CD4-positive, alpha-beta T cell (primary cell): ENCODE measurements at regions not wholly inside any gene's neighbourhood (a gene's known extent, or its start where the extent isn't known, plus 50 kb on each side); places are given as distances from the start of the nearest gene placed in this dataset.

Experiments used
- ATAC-seq: fragments of 200-7000 bp; cut with Tn5 transposase; one replicate; pipeline ENCODE4 v1.10.0; 2022; ENCODE audit warnings: mild to moderate bottlenecking; ENCODE audit not compliant: poor library complexity
- CTCF ChIA-PET: fragments of 350-600 bp; sonication (Branson Sonifier 250); formaldehyde crosslinking; loops from one replicate; lab custom pipeline; 2021; ENCODE audit warnings: antibody characterized with exemption, inconsistent platforms; lab: Charles Lee
- POLR2A ChIA-PET: fragments of 350-600 bp; sonication (Branson Sonifier 250); formaldehyde crosslinking; loops from one replicate; lab custom pipeline; 2021; ENCODE audit warnings: antibody characterized with exemption, inconsistent platforms; lab: Charles Lee
- DNase-seq, 14 experiments: peaks; one replicate each; pipeline ENCODE4 v3.0.0-alpha.2; 2013 to 2020; ENCODE audit warnings: mixed read lengths in 2 of 14
- H3K27ac ChIP-seq, 2 donors: one replicate each; pipeline versions ENCODE4 v1.5.1 to v1.7.0; 2013; ENCODE audit warnings: low read length in 2 of 2, low read depth in 1 of 2, mild to moderate bottlenecking in 1 of 2
- H3K27me3 ChIP-seq, 2 experiments: 1 replicate in 1 of 2; 2 replicates in 1 of 2; pipeline versions ENCODE4 v1.6.1 to v1.7.0; 2013; ENCODE audit warnings: low read length in 2 of 2, control low read depth in 1 of 2, mild to moderate bottlenecking in 1 of 2, moderate library complexity in 1 of 2; ENCODE audit not compliant: insufficient read depth in 2 of 2, control insufficient read depth in 1 of 2
- H3K36me3 ChIP-seq: one replicate; pipeline ENCODE4 v1.6.1; 2013; ENCODE audit warnings: low read length, control low read depth; ENCODE audit not compliant: insufficient read depth
- H3K4me1 ChIP-seq: one replicate; pipeline ENCODE4 v1.6.1; 2013; ENCODE audit warnings: low read length, control low read depth; ENCODE audit not compliant: insufficient read depth
- H3K4me3 ChIP-seq: one replicate; pipeline ENCODE4 v1.5.1; 2013; ENCODE audit warnings: mild to moderate bottlenecking, low read length, moderate library complexity
- H3K9me3 ChIP-seq, 2 experiments: 1 replicate in 1 of 2; 2 replicates in 1 of 2; pipeline versions ENCODE4 v1.6.1 to v1.7.0; 2013; ENCODE audit warnings: low read length in 2 of 2, mild to moderate bottlenecking in 2 of 2, control low read depth in 1 of 2, moderate library complexity in 1 of 2; ENCODE audit not compliant: control insufficient read depth in 1 of 2, insufficient read depth in 1 of 2
- H3K27ac Mint-ChIP-seq: one replicate; pipeline ENCODE4 v1.8.0; 2020; ENCODE audit warnings: mixed read lengths
- H3K27me3 Mint-ChIP-seq: one replicate; pipeline ENCODE4 v1.8.0; 2021; ENCODE audit warnings: mixed read lengths
- H3K36me3 Mint-ChIP-seq: one replicate; pipeline ENCODE4 v1.8.0; 2021; ENCODE audit warnings: low read depth, mixed read lengths
- H3K4me1 Mint-ChIP-seq: one replicate; pipeline ENCODE4 v1.8.0; 2021; ENCODE audit warnings: low read depth, mixed read lengths
- H3K4me3 Mint-ChIP-seq: one replicate; pipeline ENCODE4 v1.8.0; 2020; ENCODE audit warnings: mild to moderate bottlenecking, mixed read lengths
- H3K9me3 Mint-ChIP-seq: one replicate; pipeline ENCODE4 v1.8.0; 2020; ENCODE audit warnings: mixed read lengths
- CTCF ChIP-seq: fragments of 200-600 bp; IDR thresholded peaks from one replicate; pipeline ENCODE4 v1.8.0; 2022; ENCODE audit warnings: antibody characterized with exemption, mild to moderate bottlenecking
- intact Hi-C, 2 experiments: fragments of 100-400 bp; cut with DNase I in 1 of 2; cut with micrococcal nuclease in 1 of 2; formaldehyde crosslinking; loops; one replicate each; pipeline versions ENCODE4 v1.15.1 to v1.9.0; 2023 to 2025; cut with DNase I, micrococcal nuclease

GRCh38 chr13:106072014-106072413, 463.4 kb downstream of the EFNB2 start:
- Histone ChIP-seq H3K27me3 (no peaks in the 10 kb centered on the region), H3K4me1 (no peaks in the 10 kb centered on the region), H3K27ac (no peak overlapping the region), H3K4me3 (no peak overlapping the region), H3K36me3 (no peaks in the 10 kb centered on the region), H3K9me3 (no peaks in the 10 kb centered on the region)
- Mint-ChIP-seq H3K27ac (no peak overlapping the region), H3K36me3 (no peaks in the 10 kb centered on the region), H3K4me3 (no peak overlapping the region), H3K4me1 (no peaks in the 10 kb centered on the region), H3K27me3 (peaks cover 5% of the 10 kb centered on the region), H3K9me3 (no peaks in the 10 kb centered on the region)
- no peak for TF ChIP-seq CTCF
- POLR2A ChIA-PET = no interaction called here
- ATAC-seq (no peak), DNase-seq (no peak)
- CTCF ChIA-PET = no interaction called here
- intact Hi-C loops = no loop called here

- H3K9me3 Mint-ChIP-seq = no peaks in the 10 kb centered on the region
- intact Hi-C loops = no loop called here
- no peaks in the 10 kb centered on the region for H3K36me3 Mint-ChIP-seq
Measured at GRCh38 chr13:106063591-106064313, 471.7 kb downstream of the EFNB2 start.

GRCh38 chr13:106061781-106062180, 473.7 kb downstream of the EFNB2 start:
- Histone ChIP-seq H3K27me3 (no peaks in the 10 kb centered on the region), H3K4me3 (no peak overlapping the region), H3K9me3 (peaks cover 0 to 7% of the 10 kb centered on the region in 2 experiments), H3K4me1 (no peaks in the 10 kb centered on the region), H3K27ac (no peak overlapping the region), H3K36me3 (no peaks in the 10 kb centered on the region)
- Mint-ChIP-seq H3K9me3 (no peaks in the 10 kb centered on the region), H3K4me3 (no peak overlapping the region), H3K36me3 (no peaks in the 10 kb centered on the region), H3K4me1 (no peaks in the 10 kb centered on the region), H3K27me3 (no peaks in the 10 kb centered on the region), H3K27ac (no peak overlapping the region)
- no peak for DNase-seq
- POLR2A ChIA-PET = no interaction called here
- TF ChIP-seq CTCF = no peak
- no peak for ATAC-seq
- intact Hi-C loops = no loop called here
- CTCF ChIA-PET = no interaction called here

More at GRCh38 chr13:106063591-106064313, 471.7 kb downstream of the EFNB2 start:
- H3K27ac Mint-ChIP-seq = no peak overlapping the region
- ATAC-seq (no peak), DNase-seq (no peak)
- Histone ChIP-seq H3K27me3 (no peaks in the 10 kb centered on the region), H3K36me3 (no peaks in the 10 kb centered on the region), H3K9me3 (peaks cover 0 to 7% of the 10 kb centered on the region in 2 experiments), H3K4me1 (no peaks in the 10 kb centered on the region), H3K4me3 (no peak overlapping the region), H3K27ac (no peak overlapping the region)
- POLR2A ChIA-PET = no interaction called here
- TF ChIP-seq CTCF = no peak
- no peaks in the 10 kb centered on the region for H3K4me1 Mint-ChIP-seq
- H3K4me3 Mint-ChIP-seq = no peak overlapping the region
- CTCF ChIA-PET = no interaction called here
- no peaks in the 10 kb centered on the region for H3K27me3 Mint-ChIP-seq
